Neural progenitor cell (in vitro differentiated cells): ENCODE measurements at regions not wholly inside any gene's neighbourhood (a gene's known extent, or its start where the extent isn't known, plus 50 kb on each side); places are given as distances from the start of the nearest gene placed in this dataset.

Experiments
- CTCF ChIP-seq: fragments of 200-600 bp; sonication (generic); IDR thresholded peaks from 2 replicates; pipeline ENCODE4 v1.5.1; 2017; ENCODE audit warnings: antibody characterized with exemption, mild to moderate bottlenecking
- EZH2phosphoT487 ChIP-seq: fragments of 200-600 bp; sonication (generic); IDR thresholded peaks from 2 replicates; pipeline ENCODE4 v1.6.1; 2017; ENCODE audit warnings: antibody characterized with exemption

GRCh38 chr2:149767516-149767974 is 180.0 kb upstream of the MMADHC start:
- TF ChIP-seq CTCF (no peak), EZH2phosphoT487 (no peak)
